OCI-LY7 (cell line): ENCODE measurements at regions not wholly inside any gene's neighbourhood (a gene's known extent, or its start where the extent isn't known, plus 50 kb on each side); places are given as distances from the start of the nearest gene placed in this dataset.

Experiments
- BruUV-seq: library from RNA; stranded (reverse); fragments of 400-500 nt; replicated peaks from 2 replicates; lab custom pipeline; 2021; lab: Mats Ljungman, UMichigan
- CTCF ChIA-PET: fragments of 300-600 bp; sonication (Branson Sonifier 250); formaldehyde crosslinking; loops from one replicate; lab custom pipeline; 2022; ENCODE audit warnings: antibody characterized with exemption; ENCODE audit not compliant: unreplicated experiment; lab: Charles Lee
- POLR2A ChIA-PET: fragments of 300-600 bp; sonication (Branson Sonifier 250); formaldehyde crosslinking; loops from one replicate; lab custom pipeline; 2022; ENCODE audit warnings: antibody characterized with exemption; lab: Charles Lee
- DNase-seq: peaks from one replicate; pipeline ENCODE4 v3.0.0-alpha.2; 2015; ENCODE audit warnings: low spot score
- H2AFZ ChIP-seq: fragments of 200-600 bp; sonication (generic), shearing (Covaris generic); 2 replicates; pipeline ENCODE4 v1.6.1; 2014; ENCODE audit warnings: mild to moderate bottlenecking, antibody characterized with exemption, low read length, moderate library complexity
- H3K27ac ChIP-seq: fragments of 200-600 bp; sonication (generic); 2 replicates; pipeline ENCODE4 v1.5.1; 2014; ENCODE audit warnings: mixed run types, low read depth, mild to moderate bottlenecking, moderate library complexity, low read length, inconsistent platforms; ENCODE audit not compliant: poor library complexity, severe bottlenecking
- H3K36me3 ChIP-seq: fragments of 200-600 bp; sonication (generic); 2 replicates; pipeline ENCODE4 v1.6.1; 2014; ENCODE audit warnings: mild to moderate bottlenecking, antibody characterized with exemption, low read length, moderate library complexity, mixed read lengths; ENCODE audit not compliant: insufficient read depth
- H3K4me1 ChIP-seq: fragments of 200-600 bp; sonication (generic); 2 replicates; pipeline ENCODE4 v1.5.1; 2014; ENCODE audit warnings: mild to moderate bottlenecking, low read length; ENCODE audit not compliant: insufficient read depth, poor library complexity, severe bottlenecking
- H3K4me2 ChIP-seq: fragments of 200-600 bp; sonication (generic); 2 replicates; pipeline ENCODE4 v1.6.1; 2014; ENCODE audit warnings: mild to moderate bottlenecking, low read length
- H3K4me3 ChIP-seq: fragments of 200-600 bp; sonication (generic); 2 replicates; pipeline ENCODE4 v1.5.1; 2014; ENCODE audit warnings: mild to moderate bottlenecking, low read depth, low read length; ENCODE audit not compliant: poor library complexity, severe bottlenecking
- H3K79me2 ChIP-seq: fragments of 200-600 bp; sonication (generic); 2 replicates; pipeline ENCODE4 v1.6.1; 2016; ENCODE audit warnings: low read depth, mild to moderate bottlenecking, low read length, moderate library complexity, mixed read lengths; ENCODE audit not compliant: insufficient read depth
- H3K9me2 ChIP-seq: fragments of 200-600 bp; sonication (generic); 2 replicates; pipeline ENCODE4 v1.6.1; 2016; ENCODE audit warnings: mild to moderate bottlenecking, low read length, mixed read lengths; ENCODE audit not compliant: insufficient read depth
- H3K9me3 ChIP-seq: fragments of 200-600 bp; sonication (generic); 2 replicates; pipeline ENCODE4 v1.6.1; 2014; ENCODE audit warnings: mild to moderate bottlenecking, mixed run types, low read length, mixed read lengths
- H4K20me1 ChIP-seq: fragments of 200-600 bp; sonication (generic); 2 replicates; pipeline ENCODE4 v1.6.1; 2014; ENCODE audit warnings: mild to moderate bottlenecking, antibody characterized with exemption, low read length, moderate library complexity, mixed read lengths; ENCODE audit not compliant: insufficient read depth
- EZH2phosphoT487 ChIP-seq: fragments of 200-600 bp; sonication (generic); IDR thresholded peaks from 2 replicates; pipeline ENCODE4 v1.6.1; 2018; ENCODE audit warnings: low read depth, borderline replicate concordance, mild to moderate bottlenecking, mixed run types, antibody characterized with exemption, low read length, moderate library complexity, mixed read lengths
- intact Hi-C: fragments of 100-400 bp; cut with micrococcal nuclease; formaldehyde crosslinking; loops from one replicate; pipeline ENCODE4 v1.10.0; 2022; ENCODE audit not compliant: unreplicated experiment
- TF ChIP-seq, protein P1 (sequence below): fragments of 200-600 bp; sonication (generic); conservative IDR thresholded peaks from 2 replicates; pipeline ENCODE4 v1.5.1; 2014; ENCODE audit warnings: mild to moderate bottlenecking, antibody characterized with exemption, low read length, moderate library complexity, mixed read lengths

DNA sequence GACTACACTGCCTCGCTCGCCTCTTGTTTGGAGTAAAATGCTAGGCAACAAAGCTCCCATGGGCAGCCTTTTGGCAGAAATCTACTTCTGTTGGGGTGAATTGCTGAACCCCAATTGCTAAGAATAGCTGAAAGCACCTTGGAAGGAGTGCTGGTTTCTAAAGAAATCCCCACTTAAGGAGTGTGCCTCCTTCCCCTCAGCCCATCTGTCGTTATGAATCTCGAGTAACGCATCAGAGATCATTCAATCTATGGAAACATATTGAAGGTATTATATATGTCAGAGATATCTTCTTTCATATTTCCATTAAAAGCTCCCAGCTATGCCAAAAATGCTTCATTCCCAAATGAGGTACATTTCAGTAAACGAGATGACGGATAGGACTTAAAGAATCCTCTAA is 229.6 kb upstream of the BLID start:
- BruUV-seq, result no TSS peak
- no peaks in the 10 kb centered on the region for H3K79me2 ChIP-seq
- H3K4me1 ChIP-seq, result no peaks in the 10 kb centered on the region
- no peak overlapping the region for H3K4me3 ChIP-seq
- H3K36me3 ChIP-seq, result no peaks in the 10 kb centered on the region
- ChIA-PET POLR2A (no interaction called here), CTCF (no interaction called here)
- no peaks in the 10 kb centered on the region for H4K20me1 ChIP-seq
- no peaks in the 10 kb centered on the region for H3K9me2 ChIP-seq
- TF ChIP-seq EZH2phosphoT487, result no peak
- TF ChIP-seq, protein P1, sequence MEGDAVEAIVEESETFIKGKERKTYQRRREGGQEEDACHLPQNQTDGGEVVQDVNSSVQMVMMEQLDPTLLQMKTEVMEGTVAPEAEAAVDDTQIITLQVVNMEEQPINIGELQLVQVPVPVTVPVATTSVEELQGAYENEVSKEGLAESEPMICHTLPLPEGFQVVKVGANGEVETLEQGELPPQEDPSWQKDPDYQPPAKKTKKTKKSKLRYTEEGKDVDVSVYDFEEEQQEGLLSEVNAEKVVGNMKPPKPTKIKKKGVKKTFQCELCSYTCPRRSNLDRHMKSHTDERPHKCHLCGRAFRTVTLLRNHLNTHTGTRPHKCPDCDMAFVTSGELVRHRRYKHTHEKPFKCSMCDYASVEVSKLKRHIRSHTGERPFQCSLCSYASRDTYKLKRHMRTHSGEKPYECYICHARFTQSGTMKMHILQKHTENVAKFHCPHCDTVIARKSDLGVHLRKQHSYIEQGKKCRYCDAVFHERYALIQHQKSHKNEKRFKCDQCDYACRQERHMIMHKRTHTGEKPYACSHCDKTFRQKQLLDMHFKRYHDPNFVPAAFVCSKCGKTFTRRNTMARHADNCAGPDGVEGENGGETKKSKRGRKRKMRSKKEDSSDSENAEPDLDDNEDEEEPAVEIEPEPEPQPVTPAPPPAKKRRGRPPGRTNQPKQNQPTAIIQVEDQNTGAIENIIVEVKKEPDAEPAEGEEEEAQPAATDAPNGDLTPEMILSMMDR, result no peak
- no peak overlapping the region for H2AFZ ChIP-seq
- no peaks in the 10 kb centered on the region for H3K9me3 ChIP-seq
- intact Hi-C loops, result no loop called here
- H3K4me2 ChIP-seq, result no peak overlapping the region
- H3K27ac ChIP-seq, result no peak overlapping the region
- no peak for DNase-seq

DNA sequence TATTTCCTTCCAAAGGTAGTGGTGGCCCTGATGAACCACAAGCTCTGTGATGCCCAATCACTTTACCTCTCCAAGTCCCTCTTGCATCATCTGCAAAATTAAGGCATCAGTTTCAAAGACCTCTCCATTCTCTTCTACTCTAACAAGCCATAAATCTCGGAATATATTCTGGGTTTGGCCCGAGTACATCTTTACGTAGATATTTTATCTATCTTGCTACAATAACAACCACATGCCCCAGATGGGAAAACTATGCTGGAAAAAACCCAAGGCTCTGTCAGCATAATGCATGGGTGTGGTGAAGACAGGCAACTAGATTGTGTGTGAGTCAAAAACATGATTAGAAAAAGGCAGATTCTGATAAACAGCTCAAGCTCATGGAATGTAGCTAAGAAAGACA is 228.2 kb upstream of the BLID start:
- H3K79me2 ChIP-seq, result no peaks in the 10 kb centered on the region
- no peaks in the 10 kb centered on the region for H3K9me2 ChIP-seq
- no peaks in the 10 kb centered on the region for H4K20me1 ChIP-seq
- TF ChIP-seq, protein P1, result no peak
- no peak for TF ChIP-seq EZH2phosphoT487
- CTCF ChIA-PET, result no interaction called here
- intact Hi-C loops, result no loop called here
- no peak overlapping the region for H2AFZ ChIP-seq
- POLR2A ChIA-PET, result no interaction called here
- H3K27ac ChIP-seq, result no peak overlapping the region
- no peaks in the 10 kb centered on the region for H3K9me3 ChIP-seq
- H3K36me3 ChIP-seq, result no peaks in the 10 kb centered on the region
- no peaks in the 10 kb centered on the region for H3K4me1 ChIP-seq
- no peak for DNase-seq
- no peak overlapping the region for H3K4me3 ChIP-seq
- no peak overlapping the region for H3K4me2 ChIP-seq
- BruUV-seq, result no TSS peak

DNA sequence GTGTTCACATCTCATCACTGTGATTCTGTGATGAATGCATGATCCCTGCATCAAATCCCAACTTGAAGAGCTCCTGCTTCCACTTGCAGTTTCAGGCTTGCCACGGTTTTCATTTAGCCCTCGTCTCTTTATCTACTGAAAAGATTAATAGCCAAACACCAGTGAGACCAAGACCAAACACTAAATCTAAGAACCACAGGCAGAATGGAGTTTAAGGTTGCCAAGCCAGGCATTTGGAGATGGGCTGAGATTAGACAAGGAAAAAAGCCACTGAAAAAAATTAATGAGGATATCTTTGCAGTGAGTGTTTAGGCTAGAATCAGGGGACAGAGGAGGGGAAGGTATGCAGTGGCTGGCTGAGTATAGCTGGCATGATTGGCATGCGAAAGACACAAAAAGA is 227.2 kb upstream of the BLID start:
- ChIA-PET CTCF (no interaction called here), POLR2A (no interaction called here)
- H3K9me3 ChIP-seq, result no peaks in the 10 kb centered on the region
- H3K4me1 ChIP-seq, result no peaks in the 10 kb centered on the region
- H4K20me1 ChIP-seq, result no peaks in the 10 kb centered on the region
- no peak overlapping the region for H3K4me3 ChIP-seq
- H3K9me2 ChIP-seq, result no peaks in the 10 kb centered on the region
- no peak overlapping the region for H3K4me2 ChIP-seq
- no peak for DNase-seq
- no TSS peak for BruUV-seq
- H3K79me2 ChIP-seq, result no peaks in the 10 kb centered on the region
- intact Hi-C loops, result no loop called here
- no peak overlapping the region for H3K27ac ChIP-seq
- no peaks in the 10 kb centered on the region for H3K36me3 ChIP-seq
- H2AFZ ChIP-seq, result no peak overlapping the region
- TF ChIP-seq, protein P1, result no peak
- no peak for TF ChIP-seq EZH2phosphoT487
